Pons (tissue), 1 donor: ENCODE measurements at regions not wholly inside any gene's neighbourhood (a gene's known extent, or its start where the extent isn't known, plus 50 kb on each side); places are given as distances from the start of the nearest gene placed in this dataset.

Experiments used
- DNase-seq: peaks from one replicate; pipeline ENCODE4 v3.0.0-alpha.2; 2016; ENCODE audit warnings: low spot score

GRCh38 chr9:28741459-28741858 lies 1168.2 kb upstream of the C9orf72 start:
- no peak for DNase-seq

GRCh38 chr9:28747351-28747985 lies 1174.2 kb upstream of the C9orf72 start:
- DNase-seq: no peak

- no peak for DNase-seq
These were observed 1176.9 kb upstream of the C9orf72 start for GRCh38 chr9:28750136-28750535.

GRCh38 chr9:28758341-28758740 lies 1185.1 kb upstream of the C9orf72 start:
- DNase-seq: no peak

- DNase-seq: no peak
These were observed 1185.7 kb upstream of the C9orf72 start for GRCh38 chr9:28758971-28759370.

GRCh38 chr9:28762167-28762566 lies 1188.9 kb upstream of the C9orf72 start:
- no peak for DNase-seq

- no peak for DNase-seq
These were observed 1191.3 kb upstream of the C9orf72 start for GRCh38 chr9:28764532-28764931.

- no peak for DNase-seq
These were observed 1196.9 kb upstream of the C9orf72 start for GRCh38 chr9:28770226-28770625.

GRCh38 chr9:28770827-28771226 lies 1197.5 kb upstream of the C9orf72 start:
- DNase-seq: no peak

GRCh38 chr9:28774433-28775235 lies 1201.4 kb upstream of the C9orf72 start:
- DNase-seq: peak; percentile 58

GRCh38 chr9:28779243-28779642 lies 1206.0 kb upstream of the C9orf72 start:
- no peak for DNase-seq

- no peak for DNase-seq
These were observed 1208.2 kb upstream of the C9orf72 start for GRCh38 chr9:28781481-28781880.

- DNase-seq: no peak
These were observed 1209.3 kb upstream of the C9orf72 start for GRCh38 chr9:28782630-28783029.

GRCh38 chr9:28792716-28793115 lies 1219.4 kb upstream of the C9orf72 start:
- DNase-seq: no peak

- no peak for DNase-seq
These were observed 1226.6 kb upstream of the C9orf72 start for GRCh38 chr9:28799876-28800275.

- DNase-seq: no peak
These were observed 1228.0 kb upstream of the C9orf72 start for GRCh38 chr9:28801144-28801799.

GRCh38 chr9:28805197-28805596 lies 1231.9 kb upstream of the C9orf72 start:
- DNase-seq: no peak

GRCh38 chr9:28808042-28808441 lies 1234.8 kb upstream of the C9orf72 start:
- peak; percentile 17 for DNase-seq

GRCh38 chr9:28810388-28811075 lies 1237.3 kb upstream of the C9orf72 start:
- no peak for DNase-seq

GRCh38 chr9:28820741-28821140 lies 1247.5 kb upstream of the C9orf72 start:
- DNase-seq: no peak

- no peak for DNase-seq
These were observed 1248.0 kb upstream of the C9orf72 start for GRCh38 chr9:28821240-28821639.

- no peak for DNase-seq
These were observed 1251.2 kb upstream of the C9orf72 start for GRCh38 chr9:28824432-28824963.
